HEK293 (cell line): ENCODE measurements at regions not wholly inside any gene's neighbourhood (a gene's known extent, or its start where the extent isn't known, plus 50 kb on each side); places are given as distances from the start of the nearest gene placed in this dataset.

Experiments used
- CTCF ChIA-PET: fragments of 350-600 bp; formaldehyde crosslinking; extraction: SDS; loops from one replicate; lab custom pipeline; 2021; ENCODE audit warnings: antibody characterized with exemption; lab: Yijun Ruan, JAX
- POLR2A ChIA-PET: fragments of 300-600 bp; formaldehyde crosslinking; extraction: SDS; loops from one replicate; lab custom pipeline; 2020; ENCODE audit warnings: antibody characterized with exemption, inconsistent platforms; lab: Yijun Ruan, JAX
- H3K27ac ChIP-seq: fragments of 200-500 bp; sonication (Bioruptor generic); 2 replicates; pipeline ENCODE4 v1.5.1; 2014; ENCODE audit warnings: low read depth, low read length, control low read depth, inconsistent platforms; ENCODE audit errors: extremely low read depth
- H3K36me3 ChIP-seq, 2 experiments: fragments of 200-500 bp in 1 of 2; sonication (Bioruptor generic) in 1 of 2; 1 replicate in 1 of 2; 2 replicates in 1 of 2; pipeline ENCODE4 v1.5.1; 2014 to 2017; ENCODE audit warnings: inconsistent platforms in 2 of 2, low read length in 2 of 2; ENCODE audit not compliant: control insufficient read depth in 2 of 2, insufficient read depth in 1 of 2
- H3K4me1 ChIP-seq: fragments of 200-500 bp; sonication (Bioruptor generic); 2 replicates; pipeline ENCODE4 v1.5.1; 2014; ENCODE audit warnings: mild to moderate bottlenecking, low read length, inconsistent platforms; ENCODE audit not compliant: control insufficient read depth, insufficient read depth
- H3K4me3 ChIP-seq: 2 replicates; pipeline ENCODE4 v1.5.1; 2011; ENCODE audit warnings: low read depth, mild to moderate bottlenecking, control low read depth, low read length, moderate library complexity
- H3K9me3 ChIP-seq: fragments of 200-500 bp; sonication (Bioruptor generic); 2 replicates; pipeline ENCODE4 v1.5.1; 2014; ENCODE audit warnings: low read depth, low read length, inconsistent platforms; ENCODE audit not compliant: control insufficient read depth, insufficient read depth
- ATF2 ChIP-seq: fragments of 450-650 bp; formaldehyde crosslinking; IDR thresholded peaks from 2 replicates; pipeline ENCODE4 v1.5.1; 2016; ENCODE audit warnings: missing biosample characterization, missing genetic modification characterization, low read depth
- PRDM10 ChIP-seq: fragments of 450-650 bp; formaldehyde crosslinking; IDR thresholded peaks from 2 replicates; pipeline ENCODE4 v1.5.1; 2016; ENCODE audit warnings: missing biosample characterization, missing genetic modification characterization
- SP2 ChIP-seq: fragments of 450-650 bp; formaldehyde crosslinking; IDR thresholded peaks from 2 replicates; pipeline ENCODE4 v1.5.1; 2016; ENCODE audit warnings: missing biosample characterization, missing genetic modification characterization
- ZBTB1 ChIP-seq: fragments of 450-650 bp; formaldehyde crosslinking; IDR thresholded peaks from 2 replicates; pipeline ENCODE4 v1.5.1; 2016; ENCODE audit warnings: missing biosample characterization, missing genetic modification characterization
- ZFP41 ChIP-seq: fragments of 450-650 bp; formaldehyde crosslinking; IDR thresholded peaks from 2 replicates; pipeline ENCODE4 v1.5.1; 2016; ENCODE audit warnings: missing biosample characterization, missing genetic modification characterization, borderline replicate concordance
- ZNF132 ChIP-seq: fragments of 450-650 bp; formaldehyde crosslinking; IDR thresholded peaks from 2 replicates; pipeline ENCODE4 v1.5.1; 2017; ENCODE audit warnings: missing biosample characterization, missing genetic modification characterization, borderline replicate concordance
- ZNF280C ChIP-seq: fragments of 450-650 bp; formaldehyde crosslinking; IDR thresholded peaks from 2 replicates; pipeline ENCODE4 v1.5.1; 2016; ENCODE audit warnings: missing biosample characterization, missing genetic modification characterization
- ZNF292 ChIP-seq: fragments of 450-650 bp; formaldehyde crosslinking; IDR thresholded peaks from 2 replicates; pipeline ENCODE4 v1.5.1; 2016; ENCODE audit warnings: low read depth, missing biosample characterization, missing genetic modification characterization, borderline replicate concordance
- ZNF561 ChIP-seq: fragments of 450-650 bp; IDR thresholded peaks from 2 replicates; pipeline ENCODE4 v1.5.1; 2018; ENCODE audit warnings: missing biosample characterization, missing genetic modification characterization, borderline replicate concordance
- ZNF843 ChIP-seq: fragments of 450-650 bp; formaldehyde crosslinking; IDR thresholded peaks from 2 replicates; pipeline ENCODE4 v1.5.1; 2016; ENCODE audit warnings: missing biosample characterization, missing genetic modification characterization
- ZSCAN23 ChIP-seq: fragments of 450-650 bp; formaldehyde crosslinking; IDR thresholded peaks from 2 replicates; pipeline ENCODE4 v1.5.1; 2016; ENCODE audit warnings: missing biosample characterization, missing genetic modification characterization

- TF ChIP-seq ZFP41 (tag by site-specific recombination) (no peak), ATF2 (peak; percentile 53; the same call in 1 of the 2 replicates)
- Histone ChIP-seq H3K27ac (no peak overlapping the region), H3K4me3 (no peak overlapping the region), H3K36me3 (no peaks in the 10 kb centered on the region), H3K9me3 (no peaks in the 10 kb centered on the region), H3K4me1 (peaks cover 3% of the 10 kb centered on the region; the same call in 1 of the 2 replicates)
- POLR2A ChIA-PET = no interaction called here
- CTCF ChIA-PET = interaction anchor here (0.6 to 2.5 kb wide), 3 partner anchors 31 to 298 kb away, joined by 3 to 11 read pairs (median 3); no protein-coding TSS in a partner anchor
Measured at GRCh38 chr15:94026458-94027304, 204.7 kb upstream of the MCTP2 start.

GRCh38 chr15:94023531-94023930 lies 207.8 kb upstream of the MCTP2 start:
- no peak overlapping the region for H3K4me3 ChIP-seq
- TF ChIP-seq ZNF292 (tag by site-specific recombination) = no peak
- TF ChIP-seq ZNF561 (tag by site-specific recombination) = no peak
- TF ChIP-seq ZSCAN23 (tag by site-specific recombination) = no peak
- no peak for TF ChIP-seq ZNF132 (tag by site-specific recombination)
- TF ChIP-seq SP2 (tag by site-specific recombination) = no peak
- TF ChIP-seq ZNF843 (tag by site-specific recombination) = no peak
- no peak for TF ChIP-seq ZNF280C
- no peak for TF ChIP-seq PRDM10 (tag by site-specific recombination)
- no peak for TF ChIP-seq ZBTB1 (tag by site-specific recombination)
- TF ChIP-seq, all 188 proteins: peak for 0
- H3K4me1 ChIP-seq = peaks cover 3% of the 10 kb centered on the region; the same call in 1 of the 2 replicates
- H3K9me3 ChIP-seq = no peaks in the 10 kb centered on the region
- CTCF ChIA-PET = interaction anchor here (0.9 kb wide), 1 partner anchor 26 kb away, joined by 3 read pairs; no protein-coding TSS in a partner anchor
- H3K36me3 ChIP-seq = no peaks in the 10 kb centered on the region
- no peak overlapping the region for H3K27ac ChIP-seq
- POLR2A ChIA-PET = no interaction called here
